ENCODE measurements at regions not wholly inside any gene's neighbourhood (a gene's known extent, or its start where the extent isn't known, plus 50 kb on each side); places are given as distances from the start of the nearest gene placed in this dataset.

GRCh38 chr2:138334323-138334722, 167.2 kb upstream of the SPOPL start:
- no peak for ATAC-seq
- Mint-ChIP-seq H3K4me1 (no peaks in the 10 kb centered on the region), H3K4me3 (no peak overlapping the region), H3K9me3 (no peaks in the 10 kb centered on the region), H3K27me3 (ENCODE audit: insufficient read depth, low read depth, poor library complexity) (no peaks in the 10 kb centered on the region), H3K36me3 (ENCODE audit: low read depth) (no peaks in the 10 kb centered on the region), H3K27ac (no peak overlapping the region; the same call in 1 of the 2 replicates)
- Histone ChIP-seq H3K4me1 (ENCODE audit: insufficient read depth) (no peaks in the 10 kb centered on the region), H3K27me3 (ENCODE audit: insufficient read depth) (no peaks in the 10 kb centered on the region), H3K36me3 (ENCODE audit: insufficient read depth) (no peaks in the 10 kb centered on the region), H3K79me2 (replicated peaks; ENCODE audit: insufficient read depth) (no peaks in the 10 kb centered on the region), H3K27ac (ENCODE audit: low read depth) (no peak overlapping the region), H4K20me1 (replicated peaks; ENCODE audit: insufficient read depth) (no peaks in the 10 kb centered on the region), H3K4me3 (no peak overlapping the region), H2AFZ (no peak overlapping the region), H3K9me2 (ENCODE audit: insufficient read depth) (0 out of 2 replicates have a peak, but pooled peaks cover 3% of the 10 kb centered on the region), H3K4me2 (no peak overlapping the region), H3F3A (replicated peaks; ENCODE audit: low read depth) (no peaks in the 10 kb centered on the region)
- no peak for DNase-seq (ENCODE audit: low spot score)
- no peak for TF ChIP-seq ZNF114 (CRISPR knock-in tag; IDR thresholded peaks at IDR 0.05)
- TF ChIP-seq, protein P1, sequence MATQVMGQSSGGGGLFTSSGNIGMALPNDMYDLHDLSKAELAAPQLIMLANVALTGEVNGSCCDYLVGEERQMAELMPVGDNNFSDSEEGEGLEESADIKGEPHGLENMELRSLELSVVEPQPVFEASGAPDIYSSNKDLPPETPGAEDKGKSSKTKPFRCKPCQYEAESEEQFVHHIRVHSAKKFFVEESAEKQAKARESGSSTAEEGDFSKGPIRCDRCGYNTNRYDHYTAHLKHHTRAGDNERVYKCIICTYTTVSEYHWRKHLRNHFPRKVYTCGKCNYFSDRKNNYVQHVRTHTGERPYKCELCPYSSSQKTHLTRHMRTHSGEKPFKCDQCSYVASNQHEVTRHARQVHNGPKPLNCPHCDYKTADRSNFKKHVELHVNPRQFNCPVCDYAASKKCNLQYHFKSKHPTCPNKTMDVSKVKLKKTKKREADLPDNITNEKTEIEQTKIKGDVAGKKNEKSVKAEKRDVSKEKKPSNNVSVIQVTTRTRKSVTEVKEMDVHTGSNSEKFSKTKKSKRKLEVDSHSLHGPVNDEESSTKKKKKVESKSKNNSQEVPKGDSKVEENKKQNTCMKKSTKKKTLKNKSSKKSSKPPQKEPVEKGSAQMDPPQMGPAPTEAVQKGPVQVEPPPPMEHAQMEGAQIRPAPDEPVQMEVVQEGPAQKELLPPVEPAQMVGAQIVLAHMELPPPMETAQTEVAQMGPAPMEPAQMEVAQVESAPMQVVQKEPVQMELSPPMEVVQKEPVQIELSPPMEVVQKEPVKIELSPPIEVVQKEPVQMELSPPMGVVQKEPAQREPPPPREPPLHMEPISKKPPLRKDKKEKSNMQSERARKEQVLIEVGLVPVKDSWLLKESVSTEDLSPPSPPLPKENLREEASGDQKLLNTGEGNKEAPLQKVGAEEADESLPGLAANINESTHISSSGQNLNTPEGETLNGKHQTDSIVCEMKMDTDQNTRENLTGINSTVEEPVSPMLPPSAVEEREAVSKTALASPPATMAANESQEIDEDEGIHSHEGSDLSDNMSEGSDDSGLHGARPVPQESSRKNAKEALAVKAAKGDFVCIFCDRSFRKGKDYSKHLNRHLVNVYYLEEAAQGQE (IDR thresholded peaks at IDR 0.05; ENCODE audit: unreplicated experiment): no peak
- no peak for TF ChIP-seq EZH2phosphoT487 (IDR thresholded peaks at IDR 0.05; ENCODE audit: unreplicated experiment)
- no peak for TF ChIP-seq CREB1 (CRISPR knock-in tag; IDR thresholded peaks at IDR 0.05; ENCODE audit: low read depth)
- no peak for TF ChIP-seq ZNF331 (CRISPR knock-in tag; IDR thresholded peaks at IDR 0.05; ENCODE audit: low read depth)
- TF ChIP-seq, protein P2, sequence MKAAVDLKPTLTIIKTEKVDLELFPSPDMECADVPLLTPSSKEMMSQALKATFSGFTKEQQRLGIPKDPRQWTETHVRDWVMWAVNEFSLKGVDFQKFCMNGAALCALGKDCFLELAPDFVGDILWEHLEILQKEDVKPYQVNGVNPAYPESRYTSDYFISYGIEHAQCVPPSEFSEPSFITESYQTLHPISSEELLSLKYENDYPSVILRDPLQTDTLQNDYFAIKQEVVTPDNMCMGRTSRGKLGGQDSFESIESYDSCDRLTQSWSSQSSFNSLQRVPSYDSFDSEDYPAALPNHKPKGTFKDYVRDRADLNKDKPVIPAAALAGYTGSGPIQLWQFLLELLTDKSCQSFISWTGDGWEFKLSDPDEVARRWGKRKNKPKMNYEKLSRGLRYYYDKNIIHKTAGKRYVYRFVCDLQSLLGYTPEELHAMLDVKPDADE (IDR thresholded peaks at IDR 0.05): no peak
- no peak for TF ChIP-seq JUNB (IDR thresholded peaks at IDR 0.05; ENCODE audit: unreplicated experiment)
- TF ChIP-seq, protein P3, sequence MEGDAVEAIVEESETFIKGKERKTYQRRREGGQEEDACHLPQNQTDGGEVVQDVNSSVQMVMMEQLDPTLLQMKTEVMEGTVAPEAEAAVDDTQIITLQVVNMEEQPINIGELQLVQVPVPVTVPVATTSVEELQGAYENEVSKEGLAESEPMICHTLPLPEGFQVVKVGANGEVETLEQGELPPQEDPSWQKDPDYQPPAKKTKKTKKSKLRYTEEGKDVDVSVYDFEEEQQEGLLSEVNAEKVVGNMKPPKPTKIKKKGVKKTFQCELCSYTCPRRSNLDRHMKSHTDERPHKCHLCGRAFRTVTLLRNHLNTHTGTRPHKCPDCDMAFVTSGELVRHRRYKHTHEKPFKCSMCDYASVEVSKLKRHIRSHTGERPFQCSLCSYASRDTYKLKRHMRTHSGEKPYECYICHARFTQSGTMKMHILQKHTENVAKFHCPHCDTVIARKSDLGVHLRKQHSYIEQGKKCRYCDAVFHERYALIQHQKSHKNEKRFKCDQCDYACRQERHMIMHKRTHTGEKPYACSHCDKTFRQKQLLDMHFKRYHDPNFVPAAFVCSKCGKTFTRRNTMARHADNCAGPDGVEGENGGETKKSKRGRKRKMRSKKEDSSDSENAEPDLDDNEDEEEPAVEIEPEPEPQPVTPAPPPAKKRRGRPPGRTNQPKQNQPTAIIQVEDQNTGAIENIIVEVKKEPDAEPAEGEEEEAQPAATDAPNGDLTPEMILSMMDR (conservative IDR thresholded peaks at IDR 0.05; ENCODE audit: low read depth in 2 of 2): no peak
- no peak for TF ChIP-seq EZH2 (IDR thresholded peaks at IDR 0.05; ENCODE audit: low read depth, unreplicated experiment)
- TF ChIP-seq POLR2AphosphoS5 (IDR thresholded peaks at IDR 0.05; ENCODE audit: low read depth): no peak
- no peak for TF ChIP-seq ZNF462 (CRISPR knock-in tag; IDR thresholded peaks at IDR 0.05)
- TF ChIP-seq NANOG (IDR thresholded peaks at IDR 0.05; ENCODE audit: borderline replicate concordance): no peak
- no peak for TF ChIP-seq STAT1 (IDR thresholded peaks at IDR 0.05; ENCODE audit: unreplicated experiment)

All from GM23338 (cell line).